Astrocyte of the spinal cord (primary cell): ENCODE measurements at regions not wholly inside any gene's neighbourhood (a gene's known extent, or its start where the extent isn't known, plus 50 kb on each side); places are given as distances from the start of the nearest gene placed in this dataset.

Source experiments
- DNase-seq: peaks from one replicate; pipeline ENCODE4 v3.0.0; 2011; ENCODE audit warnings: low read depth, low spot score
- H3K4me3 ChIP-seq: 2 replicates; pipeline ENCODE4 v1.5.1; 2011; ENCODE audit warnings: low read depth, mild to moderate bottlenecking, low read length, moderate library complexity
- in situ Hi-C: cut with HindIII; loops from 2 replicates; pipeline ENCODE4 v1.10.0; 2017; ENCODE audit warnings: low sequenced_read_pairs
- TF ChIP-seq, protein P1 (sequence below): IDR thresholded peaks from 2 replicates; pipeline ENCODE4 v1.5.1; 2012; ENCODE audit warnings: low read depth, mild to moderate bottlenecking, low read length, inconsistent platforms

DNA sequence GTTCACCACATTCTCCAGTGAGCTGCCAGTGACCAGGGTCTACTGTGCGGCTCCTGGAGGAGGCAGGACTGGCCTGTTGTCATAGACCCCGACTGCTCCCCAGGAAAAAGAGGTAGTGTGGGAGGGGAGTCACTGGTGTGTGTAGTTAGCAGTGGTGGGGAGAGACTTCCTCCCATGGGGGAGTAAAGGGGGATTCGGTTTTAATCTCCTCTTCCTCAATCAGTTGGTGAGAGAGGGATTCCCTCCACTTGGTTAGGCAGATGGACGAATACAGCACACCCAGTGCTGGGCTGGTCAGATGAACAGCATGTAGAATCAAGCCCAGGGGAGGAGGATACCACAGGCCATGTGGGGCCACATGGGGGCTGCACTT lies 207.6 kb upstream of the S1PR3 start:
- no peak overlapping the region for H3K4me3 ChIP-seq
- TF ChIP-seq, protein P1, sequence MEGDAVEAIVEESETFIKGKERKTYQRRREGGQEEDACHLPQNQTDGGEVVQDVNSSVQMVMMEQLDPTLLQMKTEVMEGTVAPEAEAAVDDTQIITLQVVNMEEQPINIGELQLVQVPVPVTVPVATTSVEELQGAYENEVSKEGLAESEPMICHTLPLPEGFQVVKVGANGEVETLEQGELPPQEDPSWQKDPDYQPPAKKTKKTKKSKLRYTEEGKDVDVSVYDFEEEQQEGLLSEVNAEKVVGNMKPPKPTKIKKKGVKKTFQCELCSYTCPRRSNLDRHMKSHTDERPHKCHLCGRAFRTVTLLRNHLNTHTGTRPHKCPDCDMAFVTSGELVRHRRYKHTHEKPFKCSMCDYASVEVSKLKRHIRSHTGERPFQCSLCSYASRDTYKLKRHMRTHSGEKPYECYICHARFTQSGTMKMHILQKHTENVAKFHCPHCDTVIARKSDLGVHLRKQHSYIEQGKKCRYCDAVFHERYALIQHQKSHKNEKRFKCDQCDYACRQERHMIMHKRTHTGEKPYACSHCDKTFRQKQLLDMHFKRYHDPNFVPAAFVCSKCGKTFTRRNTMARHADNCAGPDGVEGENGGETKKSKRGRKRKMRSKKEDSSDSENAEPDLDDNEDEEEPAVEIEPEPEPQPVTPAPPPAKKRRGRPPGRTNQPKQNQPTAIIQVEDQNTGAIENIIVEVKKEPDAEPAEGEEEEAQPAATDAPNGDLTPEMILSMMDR = no peak
- in situ Hi-C loops = no loop called here
- no peak for DNase-seq

DNA sequence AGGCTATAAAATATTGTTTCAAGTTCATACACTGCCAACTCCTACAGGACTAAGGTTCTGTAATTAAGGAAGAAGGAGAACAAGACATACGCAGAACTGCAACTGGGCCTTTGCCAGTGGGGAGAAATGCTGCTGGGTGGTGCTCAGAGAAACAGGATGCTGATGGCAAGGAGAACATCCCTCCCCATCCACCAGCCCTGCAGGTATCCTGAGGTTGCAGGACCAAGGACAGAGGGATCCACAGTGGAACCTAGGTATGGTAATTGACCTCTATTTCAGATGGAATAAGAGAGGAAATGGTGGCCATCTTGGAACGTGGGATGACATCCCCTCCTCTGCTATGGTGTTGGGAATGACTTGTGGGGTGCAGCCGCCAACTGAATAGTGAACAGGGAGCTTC lies 206.3 kb upstream of the S1PR3 start:
- no peak overlapping the region for H3K4me3 ChIP-seq
- no peak for DNase-seq
- TF ChIP-seq, protein P1 = no peak
- in situ Hi-C loops = no loop called here

DNA sequence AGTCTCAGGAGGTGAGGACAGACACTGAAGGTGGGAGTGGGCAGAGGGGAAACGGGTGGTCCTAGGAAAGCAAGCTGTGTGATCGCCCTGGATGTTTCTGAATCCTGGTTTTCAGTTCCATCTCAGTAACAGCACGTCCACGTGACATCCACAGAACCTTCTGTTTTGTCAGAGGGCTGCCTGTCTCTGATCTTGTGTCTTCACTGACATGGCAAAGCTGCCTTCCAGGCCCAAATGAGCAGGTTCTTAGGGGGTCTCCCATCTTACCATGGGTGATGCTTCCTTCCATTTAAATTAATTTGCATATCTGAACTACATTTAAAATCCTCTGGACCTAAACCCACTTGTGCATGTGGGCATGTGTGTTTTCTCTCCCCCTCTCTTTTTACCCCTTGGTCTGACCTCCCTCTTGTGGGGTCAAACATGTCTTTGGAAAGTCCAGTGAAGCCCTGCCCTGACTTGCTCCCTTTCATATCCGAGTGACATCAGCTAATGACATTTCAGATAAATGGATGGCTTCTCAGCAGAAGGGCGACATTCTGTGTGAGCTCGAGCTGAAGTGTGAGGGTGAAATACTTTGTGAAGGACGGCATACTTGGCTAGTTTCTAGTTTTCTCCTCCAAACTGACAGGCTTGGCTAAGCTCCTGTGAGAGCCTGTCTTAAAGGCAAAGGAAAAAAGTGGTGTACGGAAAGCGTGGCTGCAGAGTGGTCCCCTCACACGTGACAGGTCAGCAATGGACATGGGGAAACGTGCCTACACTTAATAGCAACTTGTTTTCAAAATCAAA lies 204.8 kb upstream of the S1PR3 start:
- TF ChIP-seq, protein P1 = no peak
- no peak for DNase-seq
- H3K4me3 ChIP-seq = no peak overlapping the region
- in situ Hi-C loops = no loop called here

DNA sequence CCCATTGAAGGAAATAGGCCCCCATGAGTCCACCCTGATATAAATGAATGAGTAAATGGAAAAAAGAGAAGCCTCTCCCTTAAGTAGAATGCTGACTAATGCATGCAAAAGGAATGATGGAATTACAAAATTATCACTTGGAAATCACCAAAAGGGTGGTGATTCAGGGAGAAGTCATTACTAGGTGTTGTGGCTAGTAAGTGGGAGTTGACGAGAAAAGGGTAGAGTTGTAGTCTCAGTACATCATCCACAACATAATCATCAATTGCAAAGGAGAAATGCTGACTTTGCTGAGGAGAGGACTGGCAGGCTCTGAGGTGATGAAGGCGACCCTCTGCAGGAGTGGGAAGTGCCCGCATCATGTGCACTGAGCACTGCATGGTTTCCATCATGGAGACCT lies 201.5 kb upstream of the S1PR3 start:
- in situ Hi-C loops = no loop called here

DNA sequence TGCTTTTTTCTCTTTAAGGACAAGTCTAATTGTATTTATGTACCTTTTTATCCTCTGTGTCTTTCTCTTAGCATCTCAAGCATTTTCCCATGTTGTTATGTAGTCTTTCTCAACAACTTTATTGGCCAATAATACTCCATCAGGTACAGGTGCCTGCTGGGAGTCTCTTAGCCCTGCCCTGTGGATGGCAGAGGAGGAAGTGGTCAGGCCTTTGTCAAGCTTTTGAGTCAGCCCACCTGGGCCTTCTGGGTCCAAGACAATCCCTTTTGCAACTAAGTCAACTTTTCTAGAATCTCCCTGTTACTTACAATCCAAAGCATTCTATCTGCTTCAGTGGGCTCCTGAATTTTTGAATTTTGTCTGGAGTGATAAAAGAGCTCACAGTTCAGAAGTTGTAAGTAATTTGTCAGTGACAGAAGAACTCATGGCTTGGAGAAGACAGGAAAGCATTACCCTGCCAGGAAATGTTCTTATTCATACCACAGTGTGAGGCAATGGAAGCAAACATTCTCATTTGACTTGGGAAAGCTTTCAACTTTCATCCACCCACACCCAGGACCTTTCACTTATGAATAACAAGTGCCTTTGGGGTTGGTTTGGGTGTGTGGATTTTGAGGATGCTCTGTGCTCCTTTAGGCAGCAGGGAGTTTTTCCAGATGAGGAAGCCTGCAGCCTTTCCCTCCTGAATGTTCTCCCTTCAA lies 200.0 kb upstream of the S1PR3 start:
- in situ Hi-C loops = no loop called here
- TF ChIP-seq, protein P1 = no peak
- H3K4me3 ChIP-seq = no peak overlapping the region
- DNase-seq = peak; percentile 89

More for the DNA sequence above, 201.5 kb upstream of the S1PR3 start:
- no peak overlapping the region for H3K4me3 ChIP-seq
- peak; percentile 42 for DNase-seq
- TF ChIP-seq, protein P1 = no peak

DNA sequence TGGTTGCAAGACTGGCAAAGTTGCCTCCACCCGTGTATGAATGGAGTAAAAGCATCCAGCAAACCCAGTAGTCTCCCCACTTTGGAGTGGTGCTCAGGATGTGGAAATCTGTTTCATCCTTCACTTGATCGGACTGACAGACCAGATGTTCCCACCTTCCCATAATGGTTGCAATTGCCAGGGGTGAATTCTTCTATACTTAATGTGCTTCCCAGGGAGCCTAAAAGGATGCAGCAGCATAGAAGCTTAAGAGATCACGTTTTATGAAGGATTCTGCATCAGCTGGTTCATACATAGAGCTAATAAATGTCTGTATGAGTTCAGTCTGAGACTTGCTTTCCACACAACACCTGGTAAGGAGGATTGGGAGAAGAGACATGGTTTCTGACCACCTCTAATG lies 198.8 kb upstream of the S1PR3 start:
- no peak overlapping the region for H3K4me3 ChIP-seq
- DNase-seq = no peak
- TF ChIP-seq, protein P1 = no peak
- in situ Hi-C loops = no loop called here
